Activated naive CD8-positive, alpha-beta T cell treated with anti-CD3 and anti-CD28 coated beads, Interleukin-2, amount 10 ng/mL, durations not matched to agents 7 days and 5 days (primary cell): ENCODE measurements at regions not wholly inside any gene's neighbourhood (a gene's known extent, or its start where the extent isn't known, plus 50 kb on each side); places are given as distances from the start of the nearest gene placed in this dataset.

Experiments
- ATAC-seq: fragments of 150-1000 bp; cut with Tn5 transposase; one replicate; pipeline ENCODE4 v1.10.0; 2021; ENCODE audit warnings: low read depth, moderate library complexity
- POLR2A ChIA-PET: fragments of 350-600 bp; sonication (Branson Sonifier 250); formaldehyde crosslinking; loops from one replicate; lab custom pipeline; 2021; ENCODE audit warnings: antibody characterized with exemption; lab: Charles Lee
- DNase-seq: peaks from one replicate; pipeline ENCODE4 v3.0.0; 2021
- H3K27ac Mint-ChIP-seq: one replicate; pipeline ENCODE4 v1.8.0; 2022; ENCODE audit warnings: mild to moderate bottlenecking, mixed read lengths
- H3K27me3 Mint-ChIP-seq: one replicate; pipeline ENCODE4 v1.8.0; 2022; ENCODE audit warnings: mild to moderate bottlenecking, moderate library complexity, mixed read lengths
- H3K36me3 Mint-ChIP-seq: one replicate; pipeline ENCODE4 v1.8.0; 2021; ENCODE audit warnings: mild to moderate bottlenecking, mixed read lengths
- H3K4me1 Mint-ChIP-seq: one replicate; pipeline ENCODE4 v1.8.0; 2021; ENCODE audit warnings: mixed read lengths
- H3K4me3 Mint-ChIP-seq: one replicate; pipeline ENCODE4 v1.8.0; 2022; ENCODE audit warnings: mild to moderate bottlenecking, moderate library complexity, mixed read lengths
- H3K9me3 Mint-ChIP-seq: one replicate; pipeline ENCODE4 v1.8.0; 2021; ENCODE audit warnings: mixed read lengths

- POLR2A ChIA-PET, result no interaction called here
- no peak for DNase-seq
- no peaks in the 10 kb centered on the region for H3K9me3 Mint-ChIP-seq
- no peaks in the 10 kb centered on the region for H3K27me3 Mint-ChIP-seq
- H3K4me3 Mint-ChIP-seq, result no peak overlapping the region
- no peak overlapping the region for H3K27ac Mint-ChIP-seq
- no peaks in the 10 kb centered on the region for H3K36me3 Mint-ChIP-seq
- ATAC-seq, result no peak
- no peaks in the 10 kb centered on the region for H3K4me1 Mint-ChIP-seq
Measured at GRCh38 chr20:60599381-60599780, 641.2 kb downstream of the CDH26 start.

- no peak overlapping the region for H3K4me3 Mint-ChIP-seq
Measured at GRCh38 chr20:60600036-60600435, 641.8 kb downstream of the CDH26 start.

GRCh38 chr20:60624066-60624465 is 628.0 kb upstream of the CDH4 start:
- Mint-ChIP-seq H3K27ac (no peak overlapping the region), H3K36me3 (no peaks in the 10 kb centered on the region)

More at GRCh38 chr20:60600036-60600435, 641.8 kb downstream of the CDH26 start:
- H3K9me3 Mint-ChIP-seq, result no peaks in the 10 kb centered on the region
- H3K4me1 Mint-ChIP-seq, result no peaks in the 10 kb centered on the region
- H3K27ac Mint-ChIP-seq, result no peak overlapping the region
- no peaks in the 10 kb centered on the region for H3K27me3 Mint-ChIP-seq
- no peak for DNase-seq
- H3K36me3 Mint-ChIP-seq, result no peaks in the 10 kb centered on the region
- no peak for ATAC-seq
- POLR2A ChIA-PET, result no interaction called here

GRCh38 chr20:60627751-60628565 is 624.1 kb upstream of the CDH4 start:
- ATAC-seq (no peak), DNase-seq (no peak)
- Mint-ChIP-seq H3K4me3 (no peak overlapping the region), H3K27ac (no peak overlapping the region), H3K36me3 (no peaks in the 10 kb centered on the region), H3K9me3 (no peaks in the 10 kb centered on the region), H3K4me1 (no peaks in the 10 kb centered on the region), H3K27me3 (no peaks in the 10 kb centered on the region)
- POLR2A ChIA-PET, result no interaction called here

More at GRCh38 chr20:60624066-60624465, 628.0 kb upstream of the CDH4 start:
- no peak for DNase-seq
- H3K4me3 Mint-ChIP-seq, result no peak overlapping the region
- no peaks in the 10 kb centered on the region for H3K27me3 Mint-ChIP-seq
- no peak for ATAC-seq
- H3K9me3 Mint-ChIP-seq, result no peaks in the 10 kb centered on the region
- H3K4me1 Mint-ChIP-seq, result no peaks in the 10 kb centered on the region
- POLR2A ChIA-PET, result no interaction called here

- DNase-seq (no peak), ATAC-seq (no peak)
- no peaks in the 10 kb centered on the region for H3K4me1 Mint-ChIP-seq
- H3K36me3 Mint-ChIP-seq, result no peaks in the 10 kb centered on the region
- POLR2A ChIA-PET, result no interaction called here
- H3K9me3 Mint-ChIP-seq, result no peaks in the 10 kb centered on the region
- H3K4me3 Mint-ChIP-seq, result no peak overlapping the region
- no peaks in the 10 kb centered on the region for H3K27me3 Mint-ChIP-seq
- no peak overlapping the region for H3K27ac Mint-ChIP-seq
Measured at GRCh38 chr20:60628749-60629148, 623.3 kb upstream of the CDH4 start.

GRCh38 chr20:60629206-60629605 is 622.9 kb upstream of the CDH4 start:
- POLR2A ChIA-PET, result no interaction called here
- H3K4me1 Mint-ChIP-seq, result no peaks in the 10 kb centered on the region
- H3K27me3 Mint-ChIP-seq, result no peaks in the 10 kb centered on the region
- H3K27ac Mint-ChIP-seq, result no peak overlapping the region
- no peak for DNase-seq
- no peak for ATAC-seq
- H3K9me3 Mint-ChIP-seq, result no peaks in the 10 kb centered on the region
- no peak overlapping the region for H3K4me3 Mint-ChIP-seq
- H3K36me3 Mint-ChIP-seq, result no peaks in the 10 kb centered on the region

GRCh38 chr20:60630609-60631008 is 621.5 kb upstream of the CDH4 start:
- ATAC-seq, result no peak
- no peak overlapping the region for H3K27ac Mint-ChIP-seq
- POLR2A ChIA-PET, result no interaction called here

GRCh38 chr20:60631585-60632287 is 620.3 kb upstream of the CDH4 start:
- Mint-ChIP-seq H3K36me3 (no peaks in the 10 kb centered on the region), H3K4me1 (no peaks in the 10 kb centered on the region), H3K9me3 (no peaks in the 10 kb centered on the region), H3K4me3 (no peak overlapping the region), H3K27me3 (no peaks in the 10 kb centered on the region), H3K27ac (no peak overlapping the region)
- POLR2A ChIA-PET, result no interaction called here
- ATAC-seq, result no peak
- DNase-seq, result no peak

More at GRCh38 chr20:60630609-60631008, 621.5 kb upstream of the CDH4 start:
- Mint-ChIP-seq H3K9me3 (no peaks in the 10 kb centered on the region), H3K27me3 (no peaks in the 10 kb centered on the region), H3K4me3 (no peak overlapping the region), H3K4me1 (no peaks in the 10 kb centered on the region), H3K36me3 (no peaks in the 10 kb centered on the region)
- DNase-seq, result no peak

- no peaks in the 10 kb centered on the region for H3K27me3 Mint-ChIP-seq
- POLR2A ChIA-PET, result no interaction called here
- DNase-seq (no peak), ATAC-seq (no peak)
- no peaks in the 10 kb centered on the region for H3K9me3 Mint-ChIP-seq
- H3K4me1 Mint-ChIP-seq, result no peaks in the 10 kb centered on the region
- H3K36me3 Mint-ChIP-seq, result no peaks in the 10 kb centered on the region
- no peak overlapping the region for H3K27ac Mint-ChIP-seq
- H3K4me3 Mint-ChIP-seq, result no peak overlapping the region
Measured at GRCh38 chr20:60632391-60633262, 619.4 kb upstream of the CDH4 start.

- DNase-seq, result no peak
- Mint-ChIP-seq H3K27ac (no peak overlapping the region), H3K36me3 (no peaks in the 10 kb centered on the region), H3K4me1 (no peaks in the 10 kb centered on the region), H3K27me3 (no peaks in the 10 kb centered on the region), H3K9me3 (no peaks in the 10 kb centered on the region), H3K4me3 (no peak overlapping the region)
- POLR2A ChIA-PET, result no interaction called here
- no peak for ATAC-seq
Measured at GRCh38 chr20:60634491-60635172, 617.4 kb upstream of the CDH4 start.

- no peak overlapping the region for H3K27ac Mint-ChIP-seq
- H3K36me3 Mint-ChIP-seq, result no peaks in the 10 kb centered on the region
- no peaks in the 10 kb centered on the region for H3K4me1 Mint-ChIP-seq
- no peaks in the 10 kb centered on the region for H3K9me3 Mint-ChIP-seq
- POLR2A ChIA-PET, result no interaction called here
- H3K4me3 Mint-ChIP-seq, result no peak overlapping the region
- H3K27me3 Mint-ChIP-seq, result no peaks in the 10 kb centered on the region
- no peak for DNase-seq
- no peak for ATAC-seq
Measured at GRCh38 chr20:60636417-60636816, 615.6 kb upstream of the CDH4 start.

GRCh38 chr20:60637801-60638200 is 614.3 kb upstream of the CDH4 start:
- Mint-ChIP-seq H3K9me3 (no peaks in the 10 kb centered on the region), H3K27ac (no peak overlapping the region), H3K36me3 (no peaks in the 10 kb centered on the region), H3K4me1 (no peaks in the 10 kb centered on the region), H3K27me3 (no peaks in the 10 kb centered on the region), H3K4me3 (no peak overlapping the region)
- ATAC-seq (no peak), DNase-seq (no peak)
- POLR2A ChIA-PET, result no interaction called here
